ENCODE measurements at regions not wholly inside any gene's neighbourhood (a gene's known extent, or its start where the extent isn't known, plus 50 kb on each side); places are given as distances from the start of the nearest gene placed in this dataset.

DNA sequence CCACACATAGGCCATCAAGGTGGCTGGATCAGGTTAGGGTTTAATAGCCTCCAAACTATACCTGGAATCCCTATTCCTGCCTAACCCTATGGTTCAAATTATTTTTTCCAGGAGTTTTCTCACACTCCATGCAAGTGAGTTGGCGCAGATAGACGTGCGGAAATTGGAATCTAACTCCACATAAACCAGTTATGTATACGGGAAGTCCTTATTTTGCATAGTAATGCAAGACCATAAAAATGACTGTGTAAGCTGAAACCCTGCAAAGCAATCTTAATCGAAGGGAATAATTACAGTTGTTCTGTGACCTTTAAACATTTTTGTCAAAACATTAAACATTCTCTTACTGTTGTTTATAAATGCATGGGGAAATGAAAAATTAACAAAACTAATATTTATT lies 200.1 kb upstream of the SIX2 start:
- DNase-seq: no peak

DNA sequence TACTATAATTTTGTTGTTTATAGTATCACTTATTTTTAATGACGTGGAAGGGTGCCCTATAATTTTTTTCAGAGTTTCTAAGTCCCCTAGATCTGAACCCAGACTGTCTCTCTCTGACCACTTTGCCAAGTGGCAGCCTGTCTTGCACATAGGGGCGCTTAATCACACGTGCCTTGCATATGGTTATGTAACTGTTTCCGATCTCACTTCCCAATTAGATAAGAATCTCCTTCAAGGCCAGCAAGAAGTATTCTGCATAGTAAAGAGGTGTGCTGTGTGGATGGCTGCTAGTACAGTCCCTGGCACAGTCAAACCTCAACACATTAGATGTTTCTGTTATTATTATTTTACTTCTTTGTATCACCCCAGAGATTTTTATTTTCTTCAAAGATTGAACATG lies 197.8 kb upstream of the SIX2 start:
- no peak for DNase-seq

DNA sequence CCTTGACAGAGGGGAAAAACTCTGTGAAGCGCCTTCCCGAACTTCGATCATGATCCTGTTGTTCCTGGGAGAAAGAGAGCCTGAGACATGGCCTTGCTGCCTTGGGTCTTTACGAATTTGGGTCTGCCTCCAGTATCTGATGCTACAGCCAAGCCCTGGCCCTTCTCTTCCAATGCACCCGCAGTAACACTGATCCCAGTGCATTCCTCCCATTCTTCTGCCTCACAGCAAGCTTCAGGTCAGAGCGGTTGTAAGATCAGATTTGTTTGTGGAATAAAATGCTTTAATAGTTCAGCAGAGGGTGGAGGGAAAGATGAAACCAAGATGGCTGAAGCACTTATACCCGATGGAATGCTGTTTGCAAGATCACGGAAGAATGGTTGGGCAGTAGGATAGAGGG lies 196.7 kb upstream of the SIX2 start:
- no peak for DNase-seq

DNA sequence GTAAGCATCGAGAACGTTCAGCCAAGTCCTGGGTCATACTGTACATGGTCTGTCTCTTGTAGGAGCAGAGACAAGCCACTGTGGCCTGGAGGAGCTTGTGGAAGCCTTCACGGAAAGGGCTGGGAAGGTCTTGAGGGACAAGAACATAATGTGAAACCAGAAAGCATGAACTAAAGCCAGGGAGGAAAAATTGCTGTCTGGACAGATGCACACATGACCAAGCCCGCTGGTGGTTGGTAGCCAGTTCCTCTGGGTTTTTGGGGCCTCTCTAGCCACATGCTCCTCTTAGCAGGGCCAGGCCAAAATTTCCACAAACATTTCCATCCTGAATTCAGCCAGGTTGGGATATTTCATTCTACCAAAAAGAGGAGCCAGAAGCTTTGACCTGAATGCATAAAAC lies 196.2 kb upstream of the SIX2 start:
- DNase-seq: no peak

DNA sequence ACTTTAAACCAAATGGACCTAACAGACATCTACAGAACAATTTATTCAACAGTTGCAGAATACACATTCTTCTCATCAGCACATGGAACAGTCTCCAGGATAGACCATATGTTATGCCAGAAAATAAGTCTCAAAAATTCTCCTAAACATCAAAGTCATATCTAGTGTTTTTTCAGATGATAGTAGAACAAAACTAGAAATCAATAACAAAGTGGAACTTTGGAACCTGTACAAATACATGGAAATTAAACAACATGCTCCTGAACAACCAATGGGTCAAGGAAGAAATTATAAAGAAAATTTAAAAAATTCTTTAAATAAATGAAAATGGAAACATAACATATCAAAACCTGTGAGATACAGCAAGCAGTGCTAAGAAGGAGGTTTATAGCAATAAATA lies 194.1 kb upstream of the SIX2 start:
- no peak for DNase-seq

DNA sequence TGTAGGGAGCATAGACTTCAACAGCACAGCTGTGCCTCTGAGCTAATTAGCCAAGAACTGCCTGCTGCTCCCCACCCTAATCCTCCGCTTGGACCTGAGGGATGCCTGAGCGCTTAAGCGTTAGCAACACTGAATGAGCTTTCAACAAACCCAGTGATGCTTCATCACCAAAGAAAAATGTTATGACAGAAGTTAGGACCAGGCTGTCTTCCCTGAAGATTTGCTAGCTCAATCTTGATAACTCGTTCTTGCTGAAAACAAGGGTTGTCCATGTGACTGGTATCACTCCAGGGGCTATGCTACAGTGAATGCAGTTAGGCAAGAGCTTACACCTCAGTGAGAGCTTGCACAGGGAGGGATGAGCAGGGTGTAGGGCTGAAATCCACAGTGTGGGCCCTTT lies 190.7 kb upstream of the SIX2 start:
- no peak for DNase-seq

DNA sequence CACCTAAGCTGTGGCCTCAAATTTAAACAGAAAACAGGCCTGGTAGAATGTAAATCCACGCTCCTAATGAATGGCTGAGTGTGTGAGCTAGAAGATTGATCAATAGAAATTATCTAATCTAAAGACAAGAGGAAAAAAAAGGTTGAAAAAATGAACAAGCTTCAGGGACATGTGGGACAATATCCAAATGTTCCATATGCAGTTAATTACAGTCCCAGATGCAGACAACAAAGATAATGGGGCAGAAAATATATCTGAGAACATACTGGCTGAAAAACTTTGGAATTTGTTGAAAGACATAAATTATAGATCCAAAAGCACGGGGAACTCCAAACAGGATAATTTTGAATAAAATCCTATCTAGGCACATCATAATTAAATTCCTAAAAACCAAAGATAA lies 186.7 kb upstream of the SIX2 start:
- DNase-seq: no peak

DNA sequence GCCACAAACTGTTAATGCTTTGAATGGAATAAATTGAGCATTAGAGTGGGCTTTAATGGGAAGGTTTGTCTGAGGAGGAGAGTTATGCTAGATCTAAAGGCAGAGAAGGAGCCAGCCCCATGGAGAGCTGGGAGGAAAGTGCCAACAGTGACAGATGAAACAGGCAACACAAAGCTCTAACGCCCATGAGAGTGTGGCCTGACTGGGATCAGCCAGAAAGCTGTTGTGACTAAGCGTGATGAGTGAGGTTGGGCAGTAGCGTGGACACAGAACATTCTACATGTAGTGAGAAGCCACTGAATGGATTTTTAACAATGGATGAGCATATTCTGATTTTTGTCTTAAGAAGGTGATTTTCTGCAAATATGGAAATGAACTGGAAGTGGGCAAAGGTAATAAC lies 185.3 kb upstream of the SIX2 start:
- no peak for DNase-seq

DNA sequence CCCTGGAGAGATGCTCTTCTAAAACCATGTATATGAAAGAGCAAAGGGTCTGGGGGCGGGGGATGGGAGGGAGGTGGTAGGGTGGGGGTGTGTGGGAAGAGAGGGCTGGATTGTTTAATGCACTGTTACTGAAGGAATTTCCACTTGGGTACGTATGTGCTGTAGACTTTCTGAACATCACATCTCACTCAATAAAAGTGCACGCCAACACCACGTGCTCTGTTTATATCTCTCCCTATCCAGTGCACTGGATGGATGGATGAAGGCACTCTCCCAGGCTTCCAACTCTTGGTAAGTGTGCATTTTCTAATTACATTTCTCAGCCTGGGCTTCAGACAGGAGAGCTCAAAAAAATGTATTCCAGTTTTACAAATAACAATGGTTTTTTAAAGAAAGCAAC lies 184.3 kb upstream of the SIX2 start:
- no peak for DNase-seq

DNA sequence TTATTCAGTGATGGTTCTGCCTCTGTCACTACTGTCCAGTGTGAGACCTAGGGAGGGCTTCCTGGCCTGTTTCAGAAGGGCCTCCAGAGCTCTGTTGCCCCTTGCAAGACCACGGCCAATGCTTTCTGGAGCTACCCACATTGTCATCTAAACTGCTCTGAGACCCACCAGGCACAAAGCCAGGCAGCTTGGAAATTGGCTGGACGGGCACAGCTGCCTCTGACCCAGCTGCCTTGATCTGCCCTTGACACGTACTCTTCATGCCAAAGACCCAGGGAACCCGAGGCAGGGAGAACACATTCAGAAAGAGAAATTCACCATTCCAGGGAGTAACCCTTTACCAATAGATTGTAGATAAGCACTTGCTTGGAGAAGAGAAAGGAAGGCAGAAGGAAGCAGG lies 183.7 kb upstream of the SIX2 start:
- DNase-seq: no peak

DNA sequence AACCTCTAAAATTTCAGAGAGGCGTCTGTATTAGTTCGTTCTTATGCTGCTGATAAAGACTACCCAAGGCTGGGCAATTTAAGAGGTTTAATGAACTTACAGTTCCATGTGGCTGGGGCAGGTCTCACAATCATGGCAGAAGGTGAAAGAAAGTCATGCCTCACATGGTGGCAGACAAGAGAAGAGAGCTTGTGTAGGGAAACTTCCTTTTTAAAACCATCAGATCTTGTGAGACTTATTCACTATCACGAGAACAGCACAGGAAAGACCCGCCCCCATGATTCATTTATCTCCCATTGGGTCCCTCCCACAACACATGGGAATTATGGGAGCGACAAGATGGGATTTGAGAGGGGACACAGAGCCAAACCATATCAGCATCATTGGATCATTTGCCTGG lies 183.2 kb upstream of the SIX2 start:
- no peak for DNase-seq

DNA sequence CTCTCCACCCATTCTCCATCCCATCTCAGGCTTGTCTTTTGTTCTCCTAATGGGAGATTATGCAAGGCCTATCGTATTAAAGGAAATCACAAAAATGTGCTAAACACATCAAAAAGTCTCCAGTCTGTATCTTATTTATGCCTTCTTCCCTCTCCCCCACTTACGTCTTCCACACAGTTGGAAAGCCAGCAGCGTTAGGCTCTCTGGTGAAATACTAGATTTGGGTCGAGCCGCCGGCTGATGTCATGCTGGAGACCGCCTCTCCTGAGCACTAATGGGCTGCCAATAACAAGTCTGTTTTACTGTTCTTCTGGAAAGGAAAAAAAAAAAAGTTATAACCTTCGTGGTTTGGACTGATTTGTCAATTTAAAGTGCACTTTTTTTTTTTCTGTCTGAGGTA lies 182.7 kb upstream of the SIX2 start:
- DNase-seq: no peak

DNA sequence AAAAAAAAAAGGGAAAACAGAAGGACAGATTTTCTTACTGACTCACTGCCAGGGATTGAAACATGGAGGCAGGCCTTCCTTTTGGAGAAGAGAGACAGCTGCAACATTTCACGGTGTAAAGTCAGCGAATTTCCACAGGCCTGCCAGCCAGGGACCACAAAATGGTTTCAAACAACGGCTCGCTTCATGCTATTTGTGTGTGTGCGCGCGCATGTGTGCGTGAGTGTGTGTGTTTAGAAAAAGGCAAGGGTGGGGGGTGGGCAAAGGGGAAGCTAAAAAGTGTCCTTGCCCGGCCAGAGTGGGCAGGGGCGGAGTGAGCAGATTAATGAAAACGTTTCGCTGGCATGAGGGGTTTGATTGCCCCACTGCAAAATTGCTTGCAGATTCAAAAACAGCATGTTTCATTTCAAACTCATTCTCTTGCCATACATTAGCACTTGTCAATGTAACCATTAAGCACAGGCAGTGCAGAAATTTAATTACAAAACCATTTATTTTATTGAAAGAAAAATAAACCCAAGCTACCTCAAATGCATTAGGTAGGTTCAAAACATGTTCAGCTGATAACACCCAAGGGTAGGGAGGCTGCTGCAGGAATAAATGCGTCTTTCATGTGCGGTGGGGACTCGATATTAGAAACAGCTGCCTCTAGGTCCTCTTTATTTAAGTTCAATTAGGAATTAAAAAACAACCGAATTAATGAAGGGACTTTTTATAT lies 182.1 kb upstream of the SIX2 start:
- DNase-seq: no peak

DNA sequence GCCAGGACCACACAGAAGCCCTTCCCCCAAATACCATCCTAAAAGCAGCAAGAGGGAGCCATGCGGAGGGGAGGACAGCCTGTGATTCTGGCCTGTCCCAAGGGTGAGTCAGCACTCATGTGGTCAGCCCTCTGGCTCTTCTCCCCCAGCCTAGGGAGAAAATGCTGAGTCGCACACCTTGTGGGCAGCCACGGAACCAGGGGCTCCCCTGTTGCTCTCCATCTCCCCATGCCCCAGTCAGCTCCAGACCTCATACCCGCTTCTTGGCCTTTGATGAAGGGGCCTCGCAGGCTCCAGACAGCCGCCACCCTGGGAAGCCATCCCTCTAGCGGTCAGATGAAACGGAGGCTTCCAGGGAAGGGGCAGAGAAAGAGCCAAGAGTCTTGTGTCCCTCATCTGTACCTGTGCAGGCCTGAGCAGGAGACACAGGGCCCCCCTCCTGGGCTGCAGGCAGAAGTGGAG lies 181.3 kb upstream of the SIX2 start:
- DNase-seq: peak; percentile 28

DNA sequence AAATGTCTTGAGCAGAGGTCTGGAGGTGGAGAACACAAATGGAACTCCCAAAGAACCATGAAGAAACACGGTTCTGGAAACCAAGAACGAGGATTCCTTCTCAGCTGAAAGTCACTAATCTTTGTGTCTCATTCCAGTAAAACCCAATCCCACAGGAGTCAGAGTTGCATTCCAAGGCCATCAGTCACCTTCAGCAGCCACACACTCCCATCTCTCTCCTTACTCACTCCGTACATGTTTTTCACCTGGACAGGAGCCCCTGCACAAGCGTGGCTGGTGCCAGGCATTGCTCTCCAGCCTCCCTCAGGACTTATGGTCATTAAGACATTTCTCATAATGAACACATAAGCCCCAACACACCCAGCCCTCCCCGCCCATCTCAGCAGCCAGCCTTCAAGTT lies 175.4 kb upstream of the SIX2 start:
- no peak for DNase-seq

DNA sequence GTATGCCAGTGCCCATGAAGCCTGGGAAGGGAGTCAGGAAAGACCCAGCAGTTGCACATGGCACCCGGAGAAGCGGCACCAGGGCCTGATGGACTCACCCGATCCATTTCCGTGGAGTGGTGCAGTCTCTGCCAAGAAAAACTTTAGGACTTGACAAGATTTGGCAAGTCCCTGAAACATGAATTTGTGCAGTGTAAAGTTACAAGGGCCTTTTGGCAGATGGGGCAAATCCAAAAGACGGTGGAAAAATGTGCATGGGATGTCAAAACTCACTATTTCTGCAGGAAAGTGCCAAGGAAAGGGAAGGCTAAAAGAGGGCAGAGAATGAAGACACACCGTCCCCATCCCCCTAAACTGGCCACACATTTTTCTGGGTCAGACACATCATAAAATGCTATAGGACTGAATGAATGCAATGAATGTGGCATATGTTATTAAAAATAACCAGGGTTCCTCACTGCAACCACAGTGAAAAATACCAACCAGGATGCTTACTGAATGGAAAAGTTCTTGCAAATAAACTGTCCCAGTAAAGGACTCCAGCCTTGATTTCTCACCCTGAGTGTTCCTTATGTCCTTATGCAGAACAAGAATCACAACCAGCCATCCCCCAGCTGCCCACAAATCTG lies 173.5 kb upstream of the SIX2 start:
- DNase-seq: no peak

DNA sequence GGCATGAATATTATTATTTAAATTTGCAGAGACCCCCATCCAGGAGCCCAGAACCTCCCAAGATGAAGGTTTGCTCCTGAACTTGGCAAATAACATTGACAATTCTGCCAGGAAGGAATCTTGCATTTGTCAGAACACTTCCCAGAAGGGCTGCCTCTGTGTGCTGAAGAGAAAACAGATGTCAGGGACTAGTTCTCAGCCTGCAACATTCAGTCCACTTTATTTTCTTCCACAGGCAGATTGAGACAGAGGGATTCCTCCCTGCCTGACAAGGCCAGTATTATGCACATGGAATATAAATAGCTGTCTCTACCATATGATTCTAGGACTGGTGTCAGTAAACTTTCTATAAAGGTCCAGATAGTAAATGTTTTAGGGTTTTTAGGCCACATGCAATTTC lies 171.5 kb upstream of the SIX2 start:
- no peak for DNase-seq

DNA sequence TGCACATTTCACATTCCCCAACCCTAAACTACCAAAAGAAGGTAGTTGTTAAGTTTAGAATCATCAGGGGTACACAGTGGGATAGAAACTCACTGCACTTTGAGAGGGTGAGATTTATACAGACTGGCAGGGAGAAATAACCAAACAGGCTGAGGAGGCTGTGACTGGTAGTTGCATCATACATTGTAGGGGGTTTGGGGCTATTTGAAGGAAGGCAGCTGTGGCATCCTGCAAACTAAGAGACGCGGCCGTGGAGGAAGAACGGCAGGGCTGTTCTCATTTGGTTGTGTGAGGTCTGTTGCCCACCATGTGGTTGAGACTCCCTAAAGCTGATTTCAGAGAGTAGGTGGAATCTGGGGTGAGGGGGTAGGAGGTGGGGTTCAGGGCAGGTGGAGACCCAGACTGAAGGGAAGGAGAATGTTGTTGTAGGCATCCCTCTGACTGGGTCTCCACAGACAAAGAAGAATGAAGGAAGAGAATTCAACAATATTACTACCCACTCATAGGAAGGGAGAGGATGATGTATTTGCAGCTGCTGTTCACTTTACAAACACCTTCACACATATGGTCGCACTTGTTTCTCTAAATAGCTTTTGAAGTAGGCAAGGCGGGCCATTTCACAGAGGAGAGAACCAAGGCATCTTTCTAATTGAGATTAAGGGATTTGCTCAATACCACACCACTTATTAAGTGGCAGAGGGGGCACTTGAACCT lies 170.9 kb upstream of the SIX2 start:
- no peak for DNase-seq

DNA sequence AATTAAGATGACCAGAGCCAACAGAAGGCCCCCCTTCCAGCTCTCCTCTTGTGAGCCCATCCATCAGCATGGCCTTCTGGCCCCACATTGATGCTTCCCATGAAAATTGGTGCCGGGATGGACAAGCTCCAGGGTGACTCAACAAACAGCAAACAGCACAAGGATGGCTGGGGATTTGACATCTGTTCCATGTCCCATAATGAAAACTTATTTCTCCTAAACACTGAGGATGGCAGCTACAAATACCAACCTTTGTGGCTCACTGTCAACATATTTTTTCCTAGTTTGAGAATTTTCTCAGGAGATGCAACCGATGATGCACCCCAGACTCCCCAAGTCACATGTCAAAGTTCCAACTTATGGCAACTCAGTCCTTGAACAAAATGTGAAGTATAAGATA lies 169.6 kb upstream of the SIX2 start:
- no peak for DNase-seq

DNA sequence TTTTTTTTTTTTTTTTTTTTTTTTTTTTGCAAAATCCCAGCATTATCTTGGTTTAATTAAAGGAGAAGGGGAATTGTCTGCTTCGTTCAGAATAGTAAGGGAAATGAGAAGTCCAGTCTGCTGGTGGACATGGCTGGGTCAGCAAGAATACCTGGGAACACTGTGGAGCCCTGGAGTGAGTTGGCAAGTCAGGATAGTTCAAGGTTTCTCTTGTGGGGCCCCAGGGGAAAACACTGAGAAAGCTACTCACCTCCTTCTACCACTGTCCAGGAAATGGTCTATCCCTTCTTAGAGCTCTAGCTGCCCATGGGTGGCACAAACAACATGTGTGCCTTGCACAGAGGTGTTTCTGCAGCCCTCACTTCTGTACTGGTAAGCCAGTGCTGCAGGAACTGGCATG lies 169.1 kb upstream of the SIX2 start:
- no peak for DNase-seq

DNA sequence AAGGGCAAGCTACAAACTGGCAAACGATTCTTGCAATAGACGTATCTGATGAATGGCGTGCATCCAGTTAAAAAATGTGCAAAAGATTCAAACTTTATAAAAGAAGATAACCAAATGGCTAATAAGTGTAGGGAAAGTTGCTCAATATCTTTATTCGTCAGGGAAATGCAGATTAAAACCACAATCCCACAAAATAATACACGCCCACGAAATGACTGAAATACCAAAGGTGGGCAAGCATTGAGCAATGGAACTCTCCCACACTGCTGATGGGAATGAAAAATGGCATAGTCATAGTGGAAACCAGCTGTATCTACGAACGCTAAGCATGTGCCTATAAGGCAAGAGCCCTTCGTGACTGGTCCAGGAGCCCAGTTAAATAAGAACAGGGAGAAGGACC lies 168.6 kb upstream of the SIX2 start:
- peak; percentile 65 for DNase-seq

DNA sequence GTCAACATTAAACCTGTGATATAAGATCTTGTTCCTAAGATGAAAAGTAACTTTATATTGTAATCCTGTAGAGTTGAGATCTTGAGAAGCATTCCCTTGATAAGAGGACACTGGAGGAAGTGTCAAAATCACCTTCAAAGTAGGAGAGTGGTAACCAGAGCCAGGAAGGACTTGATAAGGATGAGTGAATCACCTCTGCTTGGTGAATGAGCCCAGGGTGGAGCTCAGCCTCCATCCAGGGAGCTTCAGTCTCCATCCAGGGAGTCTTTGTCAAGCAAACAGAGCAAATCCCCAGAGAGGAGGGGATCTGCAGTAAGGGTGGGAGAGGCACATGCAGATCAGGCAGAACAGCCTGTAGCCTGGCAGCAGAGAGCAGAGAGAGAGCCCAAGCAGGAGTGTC lies 167.1 kb upstream of the SIX2 start:
- DNase-seq: no peak

DNA sequence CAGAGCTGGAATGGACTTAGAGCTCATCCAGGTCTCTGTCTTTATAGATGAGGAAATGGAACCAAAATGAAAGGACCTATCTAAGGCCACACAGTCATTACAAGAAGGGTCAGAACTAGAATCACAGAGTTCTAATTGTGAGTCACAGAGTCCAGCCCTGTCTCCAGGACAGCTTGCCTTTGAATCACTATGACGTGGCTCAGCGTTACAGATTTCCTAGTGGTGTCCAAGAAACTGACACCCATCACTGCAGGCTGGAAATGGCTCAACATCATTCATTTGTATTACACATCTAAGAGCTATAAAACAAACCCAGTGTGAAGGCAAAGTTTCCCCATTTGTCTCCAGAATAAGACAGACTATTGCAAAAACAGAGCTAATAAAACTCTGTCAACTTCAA lies 164.3 kb upstream of the SIX2 start:
- DNase-seq: no peak

DNA sequence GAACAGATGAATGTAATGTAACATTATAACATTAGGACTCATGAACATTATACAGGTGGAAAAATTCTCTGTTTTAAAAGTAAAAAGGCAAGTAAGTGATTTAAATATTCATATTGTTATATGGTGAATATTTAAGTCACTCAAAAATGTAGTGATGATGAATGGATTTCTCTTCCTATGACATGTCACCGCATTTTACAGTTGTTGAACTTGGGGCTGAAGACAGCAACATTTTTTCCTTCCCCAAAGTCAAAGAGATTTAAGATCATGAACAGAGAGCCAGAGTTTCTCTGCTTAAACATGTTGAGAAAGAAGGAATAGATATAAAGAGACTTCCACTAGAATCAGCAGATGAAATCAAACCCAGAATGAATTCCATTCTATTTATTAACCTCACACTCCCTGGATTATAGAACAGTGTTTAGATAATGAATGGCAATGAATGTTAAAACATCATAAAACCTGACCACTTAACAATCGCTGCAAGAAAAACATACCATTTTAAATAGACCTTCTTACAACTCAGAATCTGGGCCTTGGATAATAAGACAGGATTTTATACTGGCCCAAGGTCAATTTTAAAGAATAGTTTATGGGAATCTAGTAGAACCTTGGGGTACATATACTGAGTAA lies 163.6 kb upstream of the SIX2 start:
- DNase-seq: no peak
